ENCODE measurements at regions not wholly inside any gene's neighbourhood (a gene's known extent, or its start where the extent isn't known, plus 50 kb on each side); places are given as distances from the start of the nearest gene placed in this dataset.

DNA sequence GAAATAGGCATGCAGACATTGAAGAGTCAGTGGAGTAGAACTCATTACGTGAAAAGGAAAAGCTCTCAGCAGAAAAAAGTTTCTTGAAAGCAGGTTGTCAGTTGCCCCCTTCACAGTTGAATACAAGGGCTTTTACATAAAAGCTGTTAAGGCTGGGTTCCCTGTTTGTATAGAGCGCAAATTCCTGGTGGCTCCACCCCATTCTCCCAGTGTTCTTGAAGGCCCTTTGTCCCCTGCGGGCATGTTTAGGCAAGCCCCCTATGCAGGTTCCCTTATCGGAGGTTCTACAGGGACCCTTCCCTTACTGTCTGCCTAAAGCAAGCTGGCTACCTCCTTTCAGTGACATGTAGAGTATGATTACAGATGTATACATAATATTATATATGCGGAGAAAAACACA, 497.2 kb upstream of the SYT4 start:
- H3K4me3 ChIP-seq (ENCODE audit: low read depth, poor library complexity, severe bottlenecking) = no peak overlapping the region
- DNase-seq (ENCODE audit: low spot score in 2 of 2) = no peak
- 85 to 90% methylated on average over 5 of the region's 5 CpGs for WGBS, 2 donors
- TF ChIP-seq, protein P1, sequence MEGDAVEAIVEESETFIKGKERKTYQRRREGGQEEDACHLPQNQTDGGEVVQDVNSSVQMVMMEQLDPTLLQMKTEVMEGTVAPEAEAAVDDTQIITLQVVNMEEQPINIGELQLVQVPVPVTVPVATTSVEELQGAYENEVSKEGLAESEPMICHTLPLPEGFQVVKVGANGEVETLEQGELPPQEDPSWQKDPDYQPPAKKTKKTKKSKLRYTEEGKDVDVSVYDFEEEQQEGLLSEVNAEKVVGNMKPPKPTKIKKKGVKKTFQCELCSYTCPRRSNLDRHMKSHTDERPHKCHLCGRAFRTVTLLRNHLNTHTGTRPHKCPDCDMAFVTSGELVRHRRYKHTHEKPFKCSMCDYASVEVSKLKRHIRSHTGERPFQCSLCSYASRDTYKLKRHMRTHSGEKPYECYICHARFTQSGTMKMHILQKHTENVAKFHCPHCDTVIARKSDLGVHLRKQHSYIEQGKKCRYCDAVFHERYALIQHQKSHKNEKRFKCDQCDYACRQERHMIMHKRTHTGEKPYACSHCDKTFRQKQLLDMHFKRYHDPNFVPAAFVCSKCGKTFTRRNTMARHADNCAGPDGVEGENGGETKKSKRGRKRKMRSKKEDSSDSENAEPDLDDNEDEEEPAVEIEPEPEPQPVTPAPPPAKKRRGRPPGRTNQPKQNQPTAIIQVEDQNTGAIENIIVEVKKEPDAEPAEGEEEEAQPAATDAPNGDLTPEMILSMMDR (IDR thresholded peaks at IDR 0.05) = no peak
- TF ChIP-seq POLR2A (IDR thresholded peaks at IDR 0.05) = no peak
- intact Hi-C loops (cut with DNase I; ENCODE audit: low total_unique reads) = no loop called here

DNA sequence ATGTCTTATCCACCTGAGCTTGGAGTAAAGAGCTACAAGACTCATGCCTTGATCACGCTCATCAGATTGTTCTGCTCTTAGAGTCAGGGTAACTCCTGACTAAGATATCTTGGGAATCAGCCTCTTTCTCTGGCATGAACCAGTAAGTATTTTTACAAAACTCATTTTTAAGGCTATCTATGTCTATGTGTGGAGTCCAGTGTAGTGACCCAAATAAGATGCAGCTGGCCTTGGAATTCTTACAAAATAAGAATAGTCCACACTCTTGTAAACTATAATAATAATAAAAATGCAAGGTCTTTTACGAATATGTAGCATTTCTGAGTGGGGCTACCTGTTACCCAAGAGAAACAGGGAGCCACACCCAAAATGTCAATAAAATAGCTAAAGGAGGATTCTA, 498.3 kb upstream of the SYT4 start:
- TF ChIP-seq POLR2A (IDR thresholded peaks at IDR 0.05) = no peak
- TF ChIP-seq, protein P1 (IDR thresholded peaks at IDR 0.05) = no peak

DNA sequence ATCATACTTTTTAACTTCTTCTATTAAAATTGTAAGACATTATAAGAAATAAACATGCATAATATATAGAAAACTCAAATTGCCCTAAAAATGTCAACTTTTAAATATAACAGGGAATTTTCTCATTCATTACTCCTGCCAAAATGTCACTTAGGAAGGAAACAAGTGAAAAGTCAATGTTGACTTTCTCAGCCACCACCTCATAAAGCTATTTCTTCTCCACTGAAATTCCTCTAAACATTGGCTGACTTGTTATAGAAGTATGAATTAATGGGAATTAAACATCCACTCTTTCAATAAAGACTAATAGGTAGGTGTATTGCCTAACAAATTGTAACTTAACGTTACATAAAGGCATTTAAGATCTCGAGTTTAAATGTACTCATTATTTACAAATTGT, 499.7 kb upstream of the SYT4 start:
- 66 to 76% methylated on average over 2 of the region's 2 CpGs for WGBS, 2 donors
- intact Hi-C loops (cut with DNase I; ENCODE audit: low total_unique reads) = no loop called here
- TF ChIP-seq, protein P1 (IDR thresholded peaks at IDR 0.05) = no peak
- TF ChIP-seq POLR2A (IDR thresholded peaks at IDR 0.05) = no peak
- DNase-seq (ENCODE audit: low spot score in 2 of 2) = no peak
- no peak overlapping the region for H3K4me3 ChIP-seq (ENCODE audit: low read depth, poor library complexity, severe bottlenecking)

More for the DNA sequence above, 498.3 kb upstream of the SYT4 start:
- DNase-seq (ENCODE audit: low spot score in 2 of 2) = no peak
- 71 to 80% methylated on average over 2 of the region's 2 CpGs for WGBS, 2 donors
- intact Hi-C loops (cut with DNase I; ENCODE audit: low total_unique reads) = no loop called here
- no peak overlapping the region for H3K4me3 ChIP-seq (ENCODE audit: low read depth, poor library complexity, severe bottlenecking)

DNA sequence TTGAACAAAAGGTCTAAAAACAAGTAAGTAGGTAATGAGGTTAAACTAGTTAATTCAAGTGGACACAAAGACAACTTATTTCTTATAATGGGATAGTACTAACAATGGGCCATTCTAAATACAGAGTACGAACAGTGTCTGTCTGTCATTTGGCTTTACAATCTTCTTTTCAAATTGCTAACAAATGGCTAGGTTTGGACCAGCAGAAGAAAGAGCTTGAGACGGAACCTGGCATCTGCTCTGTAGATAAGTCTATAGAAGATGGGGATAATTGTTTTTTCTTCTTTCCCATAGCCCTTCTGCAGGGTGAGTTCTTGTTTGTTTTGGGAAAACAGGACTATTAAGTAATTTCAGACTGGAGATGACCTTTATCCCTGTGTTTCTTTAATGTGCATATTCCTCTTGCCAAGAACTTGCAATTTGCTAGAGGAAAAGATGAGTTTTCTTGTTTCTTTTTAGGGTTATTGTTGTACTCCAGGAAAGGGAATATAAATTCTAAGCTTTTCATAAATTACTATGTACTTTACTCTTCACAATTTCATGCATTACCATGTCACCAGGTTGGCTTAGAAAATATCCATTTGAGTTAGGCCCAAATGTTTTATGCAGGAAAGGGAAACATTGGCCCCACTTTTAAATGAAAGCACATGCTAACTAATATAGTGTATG, 500.5 kb upstream of the SYT4 start:
- H3K4me3 ChIP-seq (ENCODE audit: low read depth, poor library complexity, severe bottlenecking) = no peak overlapping the region
- 70 to 85% methylated on average over 2 of the region's 2 CpGs for WGBS, 2 donors
- DNase-seq (ENCODE audit: low spot score in 2 of 2) = no peak
- intact Hi-C loops (cut with DNase I; ENCODE audit: low total_unique reads) = no loop called here
- TF ChIP-seq POLR2A (IDR thresholded peaks at IDR 0.05) = no peak
- TF ChIP-seq, protein P1 (IDR thresholded peaks at IDR 0.05) = no peak

DNA sequence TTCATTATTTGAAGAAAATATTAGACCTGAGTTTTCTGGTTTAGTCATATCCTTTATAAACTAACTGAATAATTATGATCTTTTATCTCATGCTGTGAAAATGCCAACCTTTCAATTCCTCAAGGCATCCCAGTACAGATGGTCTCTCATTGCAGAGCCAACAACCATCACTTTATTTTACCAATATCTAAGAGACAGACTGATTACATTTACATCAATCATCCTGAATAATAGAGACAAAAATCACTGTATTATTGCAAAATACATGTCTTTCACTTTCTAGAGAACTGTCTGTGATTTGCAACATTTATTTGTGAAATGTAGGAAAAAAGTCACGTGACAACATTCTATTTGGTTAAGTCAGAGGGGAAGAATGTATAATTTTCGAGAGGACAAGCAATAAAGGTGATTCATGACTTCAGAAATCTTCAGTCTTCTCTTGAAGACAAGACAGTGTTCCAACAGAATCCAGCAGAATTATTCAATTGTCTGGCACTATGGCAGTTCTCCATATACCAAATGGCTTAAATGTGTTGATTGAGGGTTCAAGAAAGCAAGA, 503.6 kb upstream of the SYT4 start:
- TF ChIP-seq, protein P1 (IDR thresholded peaks at IDR 0.05) = no peak
- TF ChIP-seq POLR2A (IDR thresholded peaks at IDR 0.05) = no peak
- DNase-seq (ENCODE audit: low spot score in 2 of 2) = no peak
- no peak overlapping the region for H3K4me3 ChIP-seq (ENCODE audit: low read depth, poor library complexity, severe bottlenecking)
- intact Hi-C loops (cut with DNase I; ENCODE audit: low total_unique reads) = no loop called here
- 19 to 24% methylated on average over 2 of the region's 2 CpGs for WGBS, 2 donors

DNA sequence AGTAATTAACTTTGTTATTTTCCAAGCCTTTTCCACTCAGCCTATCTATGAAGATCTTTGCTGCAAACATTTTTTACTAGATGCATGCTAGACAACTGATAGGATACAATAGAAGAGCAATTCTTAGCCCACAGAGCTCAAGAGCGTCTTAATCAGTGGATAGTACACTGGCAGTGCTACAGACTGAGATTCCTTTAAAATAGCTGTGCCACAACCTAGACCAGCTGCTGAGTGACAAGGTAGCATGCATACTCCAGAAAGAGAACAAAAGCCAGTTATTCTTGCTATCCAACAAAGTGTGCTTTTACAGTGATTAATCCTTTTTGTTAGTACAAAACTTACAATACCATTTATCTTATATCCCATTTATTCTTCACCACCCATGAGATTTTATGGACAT, 507.9 kb upstream of the SYT4 start:
- WGBS, 2 donors = 89 to 100% methylated on average over 1 of the region's 1 CpG
- TF ChIP-seq POLR2A (IDR thresholded peaks at IDR 0.05) = no peak
- TF ChIP-seq, protein P1 (IDR thresholded peaks at IDR 0.05) = no peak
- no peak overlapping the region for H3K4me3 ChIP-seq (ENCODE audit: low read depth, poor library complexity, severe bottlenecking)
- no peak for DNase-seq (ENCODE audit: low spot score in 2 of 2)
- intact Hi-C loops (cut with DNase I; ENCODE audit: low total_unique reads) = no loop called here
